GM12874 (cell line): ENCODE measurements at regions not wholly inside any gene's neighbourhood (a gene's known extent, or its start where the extent isn't known, plus 50 kb on each side); places are given as distances from the start of the nearest gene placed in this dataset.

Source experiments
- TF ChIP-seq, protein P1 (sequence below): IDR thresholded peaks from 2 replicates; pipeline ENCODE4 v1.5.1; 2011; ENCODE audit warnings: low read depth, mild to moderate bottlenecking, control low read depth, low read length, moderate library complexity; ENCODE audit not compliant: insufficient read depth

DNA sequence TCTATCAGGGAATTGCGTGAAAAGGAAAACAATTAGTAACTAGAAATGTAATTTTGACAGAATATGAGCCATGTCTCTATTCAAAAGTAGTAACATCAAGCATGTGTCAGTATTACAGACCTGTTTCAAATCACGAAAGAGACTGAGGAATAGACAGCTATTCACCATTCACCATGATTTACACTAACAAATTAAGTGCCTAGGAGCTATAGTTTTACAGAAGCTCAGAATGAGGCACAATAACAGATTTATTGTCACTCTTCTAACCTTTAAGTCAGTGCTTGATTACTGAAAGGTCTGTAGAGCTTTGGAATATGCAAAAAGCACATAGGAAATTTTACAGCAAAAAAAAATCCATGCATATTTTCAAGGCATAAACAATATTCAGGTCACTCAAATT, 208.2 kb downstream of the SLCO4C1 start:
- TF ChIP-seq, protein P1, sequence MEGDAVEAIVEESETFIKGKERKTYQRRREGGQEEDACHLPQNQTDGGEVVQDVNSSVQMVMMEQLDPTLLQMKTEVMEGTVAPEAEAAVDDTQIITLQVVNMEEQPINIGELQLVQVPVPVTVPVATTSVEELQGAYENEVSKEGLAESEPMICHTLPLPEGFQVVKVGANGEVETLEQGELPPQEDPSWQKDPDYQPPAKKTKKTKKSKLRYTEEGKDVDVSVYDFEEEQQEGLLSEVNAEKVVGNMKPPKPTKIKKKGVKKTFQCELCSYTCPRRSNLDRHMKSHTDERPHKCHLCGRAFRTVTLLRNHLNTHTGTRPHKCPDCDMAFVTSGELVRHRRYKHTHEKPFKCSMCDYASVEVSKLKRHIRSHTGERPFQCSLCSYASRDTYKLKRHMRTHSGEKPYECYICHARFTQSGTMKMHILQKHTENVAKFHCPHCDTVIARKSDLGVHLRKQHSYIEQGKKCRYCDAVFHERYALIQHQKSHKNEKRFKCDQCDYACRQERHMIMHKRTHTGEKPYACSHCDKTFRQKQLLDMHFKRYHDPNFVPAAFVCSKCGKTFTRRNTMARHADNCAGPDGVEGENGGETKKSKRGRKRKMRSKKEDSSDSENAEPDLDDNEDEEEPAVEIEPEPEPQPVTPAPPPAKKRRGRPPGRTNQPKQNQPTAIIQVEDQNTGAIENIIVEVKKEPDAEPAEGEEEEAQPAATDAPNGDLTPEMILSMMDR = no peak

DNA sequence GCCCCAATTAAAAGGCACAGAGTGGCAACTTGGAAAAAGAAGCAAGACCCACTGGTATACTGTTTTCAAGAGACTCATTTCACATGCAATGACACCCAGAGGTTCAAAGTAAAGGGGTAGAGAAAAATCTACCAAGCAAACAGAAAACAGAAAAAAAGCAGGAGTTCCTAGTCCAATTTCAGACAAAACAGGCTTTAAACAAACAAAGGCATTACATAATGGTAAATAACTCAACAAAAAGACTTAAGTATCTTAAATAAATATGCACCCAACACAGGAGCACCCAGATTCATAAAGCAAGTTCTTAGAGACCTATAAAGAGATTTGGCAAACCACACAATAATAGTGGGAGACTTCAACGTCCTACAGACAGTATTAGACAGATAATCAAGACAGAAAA, 215.8 kb downstream of the SLCO4C1 start:
- TF ChIP-seq, protein P1 = no peak

DNA sequence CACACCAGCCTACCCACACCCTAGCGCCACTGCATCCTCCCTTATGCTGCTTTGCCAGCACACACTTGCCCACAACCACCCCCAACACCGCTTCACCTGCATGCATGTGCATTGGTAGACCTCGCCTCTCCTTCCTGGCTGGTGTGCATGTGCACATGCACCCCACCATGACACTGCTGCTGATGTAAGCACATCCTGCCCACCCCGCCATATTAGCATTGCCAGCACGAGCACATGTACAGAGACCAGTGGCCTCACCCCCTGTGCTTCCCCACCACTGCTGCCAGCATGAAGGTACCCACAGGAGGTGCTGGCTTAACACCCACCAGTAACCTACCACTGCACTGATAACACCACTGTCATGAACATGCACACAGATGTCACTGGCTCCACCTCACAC, 218.2 kb downstream of the SLCO4C1 start:
- TF ChIP-seq, protein P1 = no peak

DNA sequence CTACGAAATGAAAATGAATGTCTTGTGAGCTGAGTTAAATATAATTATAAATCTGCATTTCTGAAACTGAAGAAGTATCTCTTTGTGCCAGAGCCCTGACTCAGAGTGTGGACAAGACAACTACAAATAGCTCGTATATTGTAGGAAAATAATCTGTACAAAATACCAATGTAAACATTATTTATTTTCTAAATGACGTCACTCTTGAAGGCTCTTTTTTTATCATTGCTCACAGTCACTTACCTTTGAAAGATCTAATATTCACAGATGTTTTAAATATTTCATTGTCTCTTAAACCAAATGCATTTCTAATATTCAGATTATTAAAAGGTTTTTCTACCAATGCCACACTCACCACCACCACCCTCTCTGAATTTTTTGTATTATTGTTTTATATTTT, 226.1 kb downstream of the SLCO4C1 start:
- TF ChIP-seq, protein P1 = no peak

DNA sequence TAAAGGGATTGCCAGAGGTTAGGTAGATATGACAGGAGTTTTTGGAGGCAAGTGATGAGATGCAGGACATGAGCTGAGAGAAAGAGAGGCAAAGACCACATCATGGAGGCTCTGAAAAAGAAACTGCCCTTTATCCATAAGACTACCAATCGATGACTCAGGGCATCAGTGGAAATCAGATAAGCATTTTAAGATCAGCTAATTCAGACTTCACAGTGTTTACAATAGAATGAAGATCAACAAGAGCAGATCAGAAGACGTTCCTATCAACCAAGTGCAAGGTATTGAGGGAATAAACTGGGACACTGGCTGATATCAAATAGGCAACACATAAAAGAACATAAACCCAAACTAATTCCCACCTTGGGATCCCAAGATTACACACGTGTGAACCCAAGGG, 227.2 kb downstream of the SLCO4C1 start:
- TF ChIP-seq, protein P1 = no peak

DNA sequence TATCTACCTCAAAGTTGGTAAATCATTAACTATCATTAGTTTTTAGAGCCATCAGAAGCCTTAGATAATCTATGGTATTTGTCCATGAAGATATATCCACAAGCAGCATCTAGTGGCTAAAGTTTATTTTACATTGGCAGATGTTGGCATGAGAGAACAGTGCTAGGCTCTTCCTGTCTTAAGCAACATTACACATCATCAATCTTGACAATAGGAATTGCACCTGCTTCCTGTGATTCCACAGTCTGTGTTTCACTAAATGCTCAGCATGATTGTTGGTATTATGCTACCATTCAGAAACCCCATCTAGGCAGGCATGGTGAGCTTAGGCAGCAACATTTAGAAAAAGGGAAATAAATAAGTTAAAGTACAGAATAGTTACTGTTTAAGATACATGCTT, 246.6 kb downstream of the SLCO4C1 start:
- TF ChIP-seq, protein P1 = no peak

DNA sequence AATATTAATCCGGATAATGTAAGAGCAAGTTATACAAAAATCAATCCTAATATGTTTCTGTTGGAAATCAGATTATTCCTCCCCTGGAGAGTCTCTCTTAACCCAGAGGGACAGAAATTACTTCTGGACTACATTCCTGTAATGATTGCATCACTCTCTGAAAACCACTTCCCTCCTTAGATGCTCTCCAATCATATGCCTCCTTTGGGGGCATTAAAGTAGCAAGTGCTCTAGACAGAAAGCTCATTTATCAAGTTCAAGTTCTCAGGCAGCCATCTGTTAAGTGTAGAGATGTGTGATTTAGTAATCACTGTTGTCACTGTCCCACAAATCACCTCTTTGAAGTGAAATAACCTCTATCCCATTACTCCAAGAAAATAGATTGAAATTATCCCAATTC, 247.1 kb downstream of the SLCO4C1 start:
- TF ChIP-seq, protein P1 = no peak

DNA sequence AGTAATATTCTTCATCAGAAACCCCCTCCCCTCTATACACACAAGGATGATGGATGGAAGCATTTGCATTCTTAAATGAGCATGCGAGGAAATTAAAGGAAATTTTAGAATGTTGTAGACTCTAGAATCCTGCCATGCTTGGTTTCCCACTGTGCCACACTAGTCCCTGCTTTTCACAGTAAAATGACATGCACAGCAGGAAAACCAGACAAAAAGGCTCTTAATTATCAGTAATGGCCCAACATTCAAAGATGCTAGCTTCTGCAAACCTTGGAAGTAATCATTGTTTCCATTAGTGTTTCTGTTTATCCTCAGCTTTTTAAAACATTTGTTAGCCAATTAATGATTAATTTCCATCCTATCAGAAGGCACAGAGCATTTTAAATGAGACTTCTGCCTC, 255.8 kb downstream of the SLCO4C1 start:
- TF ChIP-seq, protein P1 = no peak
